Adrenal gland (tissue), 5 donors: ENCODE measurements at regions not wholly inside any gene's neighbourhood (a gene's known extent, or its start where the extent isn't known, plus 50 kb on each side); places are given as distances from the start of the nearest gene placed in this dataset.

Experiments used
- POLR2A ChIP-seq, 2 donors: fragments of 450-650 bp; IDR thresholded peaks; one replicate each; pipeline ENCODE4 v1.6.1; 2017; ENCODE audit warnings: antibody characterized with exemption in 2 of 2, mild to moderate bottlenecking in 2 of 2, moderate library complexity in 1 of 2
- TF ChIP-seq, protein P1 (sequence below), 6 experiments: fragments of 450-650 bp in 4 of 6; fragments of 200-600 bp in 2 of 6; sonication (generic) in 1 of 6; IDR thresholded peaks; 1 replicate in 5 of 6; 2 replicates in 1 of 6; pipeline versions ENCODE4 v1.5.1 to v1.8.0; 2016 to 2021; ENCODE audit warnings: antibody characterized with exemption in 6 of 6, mild to moderate bottlenecking in 2 of 6, moderate library complexity in 1 of 6
- donor health status: DM: no; HTN: no; CAD: no.

DNA sequence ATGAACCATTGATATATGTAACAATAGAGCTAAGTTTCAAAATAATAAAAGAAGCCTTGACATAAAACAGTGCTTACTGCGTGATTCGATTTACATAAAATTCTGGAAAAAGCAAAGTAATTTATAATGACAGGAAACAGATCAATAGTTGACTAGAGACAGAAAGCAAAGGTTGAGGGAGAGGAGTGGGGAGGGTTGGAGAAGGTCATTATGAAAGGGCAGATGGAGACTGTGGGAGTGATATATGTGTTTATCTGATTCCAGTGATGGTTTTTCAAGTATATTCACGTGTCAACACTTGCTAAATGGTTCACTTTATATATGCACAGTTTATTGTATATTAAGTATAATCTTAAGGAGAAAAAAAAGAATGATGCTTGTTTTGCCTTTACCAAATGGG, 1885.7 kb upstream of the NUDT12 start:
- TF ChIP-seq, protein P1, sequence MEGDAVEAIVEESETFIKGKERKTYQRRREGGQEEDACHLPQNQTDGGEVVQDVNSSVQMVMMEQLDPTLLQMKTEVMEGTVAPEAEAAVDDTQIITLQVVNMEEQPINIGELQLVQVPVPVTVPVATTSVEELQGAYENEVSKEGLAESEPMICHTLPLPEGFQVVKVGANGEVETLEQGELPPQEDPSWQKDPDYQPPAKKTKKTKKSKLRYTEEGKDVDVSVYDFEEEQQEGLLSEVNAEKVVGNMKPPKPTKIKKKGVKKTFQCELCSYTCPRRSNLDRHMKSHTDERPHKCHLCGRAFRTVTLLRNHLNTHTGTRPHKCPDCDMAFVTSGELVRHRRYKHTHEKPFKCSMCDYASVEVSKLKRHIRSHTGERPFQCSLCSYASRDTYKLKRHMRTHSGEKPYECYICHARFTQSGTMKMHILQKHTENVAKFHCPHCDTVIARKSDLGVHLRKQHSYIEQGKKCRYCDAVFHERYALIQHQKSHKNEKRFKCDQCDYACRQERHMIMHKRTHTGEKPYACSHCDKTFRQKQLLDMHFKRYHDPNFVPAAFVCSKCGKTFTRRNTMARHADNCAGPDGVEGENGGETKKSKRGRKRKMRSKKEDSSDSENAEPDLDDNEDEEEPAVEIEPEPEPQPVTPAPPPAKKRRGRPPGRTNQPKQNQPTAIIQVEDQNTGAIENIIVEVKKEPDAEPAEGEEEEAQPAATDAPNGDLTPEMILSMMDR (IDR thresholded peaks at IDR 0.05): no peak
- TF ChIP-seq POLR2A (IDR thresholded peaks at IDR 0.05): no peak
